ENCODE measurements at regions not wholly inside any gene's neighbourhood (a gene's known extent, or its start where the extent isn't known, plus 50 kb on each side); places are given as distances from the start of the nearest gene placed in this dataset.

DNA sequence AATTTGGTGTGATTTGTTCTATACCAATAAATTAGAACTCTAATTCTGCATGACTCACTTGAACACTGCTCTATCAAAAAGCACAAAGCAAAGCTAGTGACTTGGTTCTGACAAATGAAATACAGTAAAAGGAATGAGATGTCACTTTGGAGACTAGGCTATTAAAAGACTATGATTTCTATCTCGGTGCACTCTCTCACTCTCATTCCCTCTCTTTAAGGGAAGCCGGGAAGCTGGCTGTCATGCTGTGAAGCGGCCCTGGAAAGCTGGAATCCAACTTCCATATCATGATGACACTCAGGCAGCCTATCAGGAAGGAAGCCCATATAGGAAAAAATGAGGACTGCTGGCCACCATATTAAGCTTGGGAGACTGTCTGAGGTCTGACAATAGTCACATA is 590.1 kb upstream of the CBLB start:
- Histone ChIP-seq H3K9ac (ENCODE audit: insufficient read depth in 1 of 2, low read length in 2 of 2) (no peak overlapping the region), H3K4me1 (ENCODE audit: control insufficient read depth in 5 of 5, insufficient read depth in 5 of 5, low read length in 5 of 5) (no peaks in the 10 kb centered on the region), H3K36me3 (ENCODE audit: control insufficient read depth in 4 of 4, insufficient read depth in 4 of 4, low read length in 4 of 4) (no peaks in the 10 kb centered on the region), H3K27me3 (ENCODE audit: control insufficient read depth in 3 of 3, insufficient read depth in 3 of 3, low read length in 2 of 3) (no peaks in the 10 kb centered on the region), H3K9me3 (ENCODE audit: control insufficient read depth in 4 of 4, insufficient read depth in 3 of 4, low read length in 3 of 4) (no peaks in the 10 kb centered on the region), H3K27ac (ENCODE audit: low read depth in 1 of 2, low read length in 1 of 2) (no peak overlapping the region), H3K4me3 (no peak overlapping the region)
- ATAC-seq (ENCODE audit: insufficient read depth, low FRiP score) (no peak), DNase-seq (no peak)
- 92 to 94% methylated on average over 3 of the region's 3 CpGs for WGBS, 2 donors
- TF ChIP-seq, protein P1, sequence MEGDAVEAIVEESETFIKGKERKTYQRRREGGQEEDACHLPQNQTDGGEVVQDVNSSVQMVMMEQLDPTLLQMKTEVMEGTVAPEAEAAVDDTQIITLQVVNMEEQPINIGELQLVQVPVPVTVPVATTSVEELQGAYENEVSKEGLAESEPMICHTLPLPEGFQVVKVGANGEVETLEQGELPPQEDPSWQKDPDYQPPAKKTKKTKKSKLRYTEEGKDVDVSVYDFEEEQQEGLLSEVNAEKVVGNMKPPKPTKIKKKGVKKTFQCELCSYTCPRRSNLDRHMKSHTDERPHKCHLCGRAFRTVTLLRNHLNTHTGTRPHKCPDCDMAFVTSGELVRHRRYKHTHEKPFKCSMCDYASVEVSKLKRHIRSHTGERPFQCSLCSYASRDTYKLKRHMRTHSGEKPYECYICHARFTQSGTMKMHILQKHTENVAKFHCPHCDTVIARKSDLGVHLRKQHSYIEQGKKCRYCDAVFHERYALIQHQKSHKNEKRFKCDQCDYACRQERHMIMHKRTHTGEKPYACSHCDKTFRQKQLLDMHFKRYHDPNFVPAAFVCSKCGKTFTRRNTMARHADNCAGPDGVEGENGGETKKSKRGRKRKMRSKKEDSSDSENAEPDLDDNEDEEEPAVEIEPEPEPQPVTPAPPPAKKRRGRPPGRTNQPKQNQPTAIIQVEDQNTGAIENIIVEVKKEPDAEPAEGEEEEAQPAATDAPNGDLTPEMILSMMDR (IDR thresholded peaks at IDR 0.05; ENCODE audit: control extremely low read depth, extremely low read depth), result no peak

DNA sequence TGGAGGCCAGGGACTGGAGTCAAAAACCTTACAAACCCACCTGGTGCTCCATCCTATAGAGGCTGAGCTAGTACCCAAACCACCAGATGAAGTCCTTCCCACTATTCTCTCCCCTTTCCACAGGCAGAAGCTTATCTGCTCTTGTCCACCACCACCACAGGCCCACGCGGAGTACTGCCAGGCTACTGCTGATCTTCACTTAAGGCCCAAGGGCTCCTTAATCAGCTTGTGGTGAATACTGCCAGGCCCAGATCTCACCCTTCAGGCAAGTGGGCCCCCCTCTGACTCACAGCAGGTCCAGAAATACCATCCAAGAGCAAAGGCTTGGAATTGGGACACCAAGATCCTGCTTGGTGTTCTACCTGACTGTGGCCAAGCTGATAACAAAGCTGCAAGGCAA is 598.1 kb upstream of the CBLB start:
- no peak overlapping the region for H3K27ac ChIP-seq (ENCODE audit: low read depth in 1 of 2, low read length in 1 of 2)
- H3K4me1 ChIP-seq (ENCODE audit: control insufficient read depth in 5 of 5, insufficient read depth in 5 of 5, low read length in 5 of 5), result no peaks in the 10 kb centered on the region
- ATAC-seq (ENCODE audit: insufficient read depth, low FRiP score), result no peak
- no peaks in the 10 kb centered on the region for H3K36me3 ChIP-seq (ENCODE audit: control insufficient read depth in 4 of 4, insufficient read depth in 4 of 4, low read length in 4 of 4)
- no peak overlapping the region for H3K4me3 ChIP-seq
- H3K9ac ChIP-seq (ENCODE audit: insufficient read depth in 1 of 2, low read length in 2 of 2), result no peak overlapping the region
- H3K27me3 ChIP-seq (ENCODE audit: control insufficient read depth in 3 of 3, insufficient read depth in 3 of 3, low read length in 2 of 3), result no peaks in the 10 kb centered on the region
- TF ChIP-seq, protein P1 (IDR thresholded peaks at IDR 0.05; ENCODE audit: control extremely low read depth, extremely low read depth), result no peak
- H3K9me3 ChIP-seq (ENCODE audit: control insufficient read depth in 4 of 4, insufficient read depth in 3 of 4, low read length in 3 of 4), result no peaks in the 10 kb centered on the region
- 97 to 100% methylated on average over 2 of the region's 2 CpGs for WGBS, 2 donors
- DNase-seq, result no peak

DNA sequence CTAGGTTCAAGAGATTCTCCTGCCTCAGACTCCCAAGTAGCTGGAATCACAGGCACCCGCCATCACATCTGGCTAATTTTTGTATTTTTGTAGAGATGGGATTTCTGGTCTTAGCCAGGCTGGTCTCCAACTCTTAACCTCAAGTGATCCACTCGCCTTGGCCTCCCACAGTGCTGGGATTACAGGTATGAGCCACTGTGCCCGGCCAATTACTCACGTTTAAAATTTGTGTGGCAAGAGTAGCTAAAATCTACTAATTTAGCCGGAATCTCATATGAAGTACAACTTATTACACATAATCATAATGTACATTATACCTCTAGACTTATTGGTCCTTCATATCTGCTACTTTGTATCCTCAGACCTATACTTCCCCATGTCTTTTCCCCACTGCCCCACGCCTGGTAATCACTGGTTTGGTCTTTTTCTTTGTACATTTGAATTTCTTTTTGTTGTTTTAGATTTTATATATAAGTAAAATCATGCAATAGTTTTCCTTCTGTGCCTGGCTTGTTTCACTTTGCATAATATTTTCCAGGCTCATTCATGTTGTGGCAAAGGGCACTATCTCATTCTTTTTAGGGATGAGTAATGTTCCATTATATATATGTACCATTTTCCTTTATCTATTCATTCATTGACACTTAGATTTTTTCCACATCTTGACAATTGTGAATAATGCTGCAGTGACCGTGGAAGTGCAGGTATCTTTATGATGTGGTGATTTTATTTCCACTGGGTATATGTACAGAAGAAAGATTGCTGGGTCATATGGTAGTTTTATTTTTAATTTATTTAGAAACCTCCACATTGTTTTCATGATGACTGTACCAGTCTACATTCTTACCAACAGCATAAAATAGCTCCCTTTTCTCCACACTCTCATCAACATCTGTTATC is 605.0 kb upstream of the CBLB start:
- Histone ChIP-seq H3K9me3 (ENCODE audit: control insufficient read depth in 4 of 4, insufficient read depth in 3 of 4, low read length in 3 of 4) (no peaks in the 10 kb centered on the region), H3K4me1 (ENCODE audit: control insufficient read depth in 5 of 5, insufficient read depth in 5 of 5, low read length in 5 of 5) (no peaks in the 10 kb centered on the region), H3K27ac (ENCODE audit: low read depth in 1 of 2, low read length in 1 of 2) (no peak overlapping the region), H3K36me3 (ENCODE audit: control insufficient read depth in 4 of 4, insufficient read depth in 4 of 4, low read length in 4 of 4) (no peaks in the 10 kb centered on the region), H3K27me3 (ENCODE audit: control insufficient read depth in 3 of 3, insufficient read depth in 3 of 3, low read length in 2 of 3) (no peaks in the 10 kb centered on the region), H3K9ac (ENCODE audit: insufficient read depth in 1 of 2, low read length in 2 of 2) (no peak overlapping the region), H3K4me3 (no peak overlapping the region)
- TF ChIP-seq, protein P1 (IDR thresholded peaks at IDR 0.05; ENCODE audit: control extremely low read depth, extremely low read depth), result no peak
- WGBS, 2 donors, result 90 to 93% methylated on average over 7 of the region's 7 CpGs
- ATAC-seq (ENCODE audit: insufficient read depth, low FRiP score) (no peak), DNase-seq (no peak)
